Kidney epithelial cell (primary cell): ENCODE measurements at regions not wholly inside any gene's neighbourhood (a gene's known extent, or its start where the extent isn't known, plus 50 kb on each side); places are given as distances from the start of the nearest gene placed in this dataset.
A peak's percentile ranks its signal among the peaks of the same experiment; 100 is the strongest.
"Not testable (repeated sequence)": the region's sequence is repeated elsewhere in the genome, so short reads cannot be mapped to it uniquely, and the experiment has no call there.

Experiments used
- DNase-seq: peaks from one replicate; pipeline ENCODE4 v3.0.0-alpha.2; 2010; ENCODE audit warnings: low read depth
- H3K27me3 ChIP-seq: 2 replicates; pipeline ENCODE4 v1.6.0; 2011; ENCODE audit warnings: low read length; ENCODE audit not compliant: control insufficient read depth, insufficient read depth
- H3K36me3 ChIP-seq: 2 replicates; pipeline ENCODE4 v1.5.1; 2011; ENCODE audit warnings: low read length; ENCODE audit not compliant: control insufficient read depth, insufficient read depth
- H3K4me3 ChIP-seq: 2 replicates; pipeline ENCODE4 v1.5.1; 2011; ENCODE audit warnings: low read depth, mild to moderate bottlenecking, control low read depth, low read length
- CTCF ChIP-seq: IDR thresholded peaks from 2 replicates; pipeline ENCODE4 v1.5.1; 2011; ENCODE audit warnings: mild to moderate bottlenecking, moderate library complexity, low read length, control low read depth, inconsistent platforms; ENCODE audit not compliant: insufficient read depth, poor library complexity, severe bottlenecking

GRCh38 chr5:138637256-138637655, 62.1 kb upstream of the HSPA9 start:
- TF ChIP-seq CTCF, result no peak
- Histone ChIP-seq H3K4me3 (no peak overlapping the region), H3K27me3 (peaks cover 17% of the 10 kb centered on the region), H3K36me3 (no peaks in the 10 kb centered on the region)
- DNase-seq, result no peak

- no peak for DNase-seq
- TF ChIP-seq CTCF, result no peak
- peaks cover 17% of the 10 kb centered on the region for H3K27me3 ChIP-seq
- no peaks in the 10 kb centered on the region for H3K36me3 ChIP-seq
- H3K4me3 ChIP-seq, result no peak overlapping the region
Measured at GRCh38 chr5:138636398-138636944, 61.3 kb upstream of the HSPA9 start.

GRCh38 chr5:138635708-138636107, 60.5 kb upstream of the HSPA9 start:
- no peak for DNase-seq
- Histone ChIP-seq H3K27me3 (peaks cover 12% of the 10 kb centered on the region), H3K4me3 (no peak overlapping the region), H3K36me3 (no peaks in the 10 kb centered on the region)
- no peak for TF ChIP-seq CTCF

GRCh38 chr5:138635265-138635664, 60.1 kb upstream of the HSPA9 start:
- H3K36me3 ChIP-seq, result no peaks in the 10 kb centered on the region
- no peak for DNase-seq
- no peak for TF ChIP-seq CTCF
- H3K27me3 ChIP-seq, result peaks cover 7% of the 10 kb centered on the region
- H3K4me3 ChIP-seq, result no peak overlapping the region

- not testable (repeated sequence) for H3K4me3 ChIP-seq, DNase-seq, H3K36me3 ChIP-seq, H3K27me3 ChIP-seq
Measured at GRCh38 chr5:138634804-138635203, 59.6 kb upstream of the HSPA9 start.

GRCh38 chr5:138632900-138633489, 57.8 kb upstream of the HSPA9 start:
- H3K36me3 ChIP-seq, result no peaks in the 10 kb centered on the region
- peak; percentile 37 for DNase-seq
- no peak overlapping the region for H3K4me3 ChIP-seq
- H3K27me3 ChIP-seq, result no peaks in the 10 kb centered on the region
- peak; percentile 25 for TF ChIP-seq CTCF
